GM23338 (cell line): ENCODE measurements at regions not wholly inside any gene's neighbourhood (a gene's known extent, or its start where the extent isn't known, plus 50 kb on each side); places are given as distances from the start of the nearest gene placed in this dataset.

Experiments
- ATAC-seq: fragments of 200-7000 bp; cut with Tn5 transposase; 3 replicates; pipeline ENCODE4 v1.9.1; 2020
- DNase-seq: peaks from one replicate; pipeline ENCODE4 v3.0.0-alpha.2; 2015; ENCODE audit warnings: low spot score
- H2AFZ ChIP-seq: fragments of 200-600 bp; sonication (generic); 2 replicates; pipeline ENCODE4 v1.8.0; 2016; ENCODE audit warnings: antibody characterized with exemption, mild to moderate bottlenecking, moderate library complexity
- H3F3A ChIP-seq: fragments of 200-600 bp; sonication (generic); replicated peaks from 2 replicates; pipeline ENCODE4 v1.8.0; 2017; ENCODE audit warnings: antibody characterized with exemption, mixed run types, low read depth
- H3K27ac ChIP-seq: fragments of 200-600 bp; sonication (generic); 2 replicates; pipeline ENCODE4 v1.6.1; 2016; ENCODE audit warnings: low read depth
- H3K27me3 ChIP-seq: fragments of 200-600 bp; sonication (generic); 2 replicates; pipeline ENCODE4 v1.8.0; 2016; ENCODE audit warnings: mild to moderate bottlenecking, mixed run types, moderate library complexity; ENCODE audit not compliant: insufficient read depth
- H3K36me3 ChIP-seq: fragments of 200-600 bp; sonication (generic); 2 replicates; pipeline ENCODE4 v1.8.0; 2016; ENCODE audit warnings: mild to moderate bottlenecking; ENCODE audit not compliant: insufficient read depth
- H3K4me1 ChIP-seq: fragments of 200-600 bp; sonication (generic); 2 replicates; pipeline ENCODE4 v1.8.0; 2016; ENCODE audit warnings: mild to moderate bottlenecking, moderate library complexity; ENCODE audit not compliant: insufficient read depth
- H3K4me2 ChIP-seq: fragments of 200-600 bp; sonication (generic); 2 replicates; pipeline ENCODE4 v1.7.1; 2017; ENCODE audit warnings: mixed run types
- H3K4me3 ChIP-seq: fragments of 200-600 bp; sonication (generic); 2 replicates; pipeline ENCODE4 v1.6.1; 2016; ENCODE audit warnings: mixed run types
- H3K79me2 ChIP-seq: fragments of 200-600 bp; sonication (generic); replicated peaks from 2 replicates; pipeline ENCODE4 v1.8.0; 2017; ENCODE audit warnings: mild to moderate bottlenecking; ENCODE audit not compliant: insufficient read depth
- H3K9me2 ChIP-seq: fragments of 200-600 bp; sonication (generic); 2 replicates; pipeline ENCODE4 v1.8.0; 2017; ENCODE audit not compliant: insufficient read depth
- H4K20me1 ChIP-seq: fragments of 200-600 bp; sonication (generic); replicated peaks from 2 replicates; pipeline ENCODE4 v1.8.0; 2017; ENCODE audit warnings: mild to moderate bottlenecking; ENCODE audit not compliant: insufficient read depth
- H3K27ac Mint-ChIP-seq: 2 replicates; pipeline ENCODE4 v1.8.0; 2020; ENCODE audit warnings: inconsistent platforms, mild to moderate bottlenecking, moderate library complexity, mixed read lengths
- H3K27me3 Mint-ChIP-seq: 3 replicates; pipeline ENCODE4 v1.8.0; 2022; ENCODE audit warnings: low read depth, mild to moderate bottlenecking, moderate library complexity, mixed read lengths, inconsistent platforms; ENCODE audit not compliant: insufficient read depth, poor library complexity
- H3K36me3 Mint-ChIP-seq: 3 replicates; pipeline ENCODE4 v1.8.0; 2021; ENCODE audit warnings: low read depth, mild to moderate bottlenecking, inconsistent platforms, moderate library complexity, mixed read lengths
- H3K4me1 Mint-ChIP-seq: 3 replicates; pipeline ENCODE4 v1.8.0; 2020; ENCODE audit warnings: mild to moderate bottlenecking, inconsistent platforms, mixed read lengths
- H3K4me3 Mint-ChIP-seq: 3 replicates; pipeline ENCODE4 v1.8.0; 2021; ENCODE audit warnings: moderate library complexity, mild to moderate bottlenecking, inconsistent platforms, mixed read lengths
- H3K9me3 Mint-ChIP-seq: 3 replicates; pipeline ENCODE4 v1.8.0; 2020; ENCODE audit warnings: moderate library complexity, mild to moderate bottlenecking, inconsistent platforms, mixed read lengths
- CREB1 ChIP-seq: fragments of 250-450 bp; sonication (Bioruptor Pico); IDR thresholded peaks from 2 replicates; pipeline ENCODE4 v1.5.0; 2020; ENCODE audit warnings: low read depth, mild to moderate bottlenecking, moderate library complexity
- EZH2 ChIP-seq: fragments of 200-600 bp; sonication (generic); IDR thresholded peaks from one replicate; pipeline ENCODE4 v1.8.0; 2017; ENCODE audit warnings: antibody characterized with exemption, mild to moderate bottlenecking, low read depth; ENCODE audit not compliant: unreplicated experiment
- EZH2phosphoT487 ChIP-seq: fragments of 200-600 bp; sonication (generic); IDR thresholded peaks from one replicate; pipeline ENCODE4 v1.8.1; 2018; ENCODE audit warnings: antibody characterized with exemption; ENCODE audit not compliant: unreplicated experiment
- JUNB ChIP-seq: IDR thresholded peaks from one replicate; pipeline ENCODE4 v1.6.1; 2016; ENCODE audit warnings: antibody characterized with exemption; ENCODE audit not compliant: unreplicated experiment
- NANOG ChIP-seq: IDR thresholded peaks from 2 replicates; pipeline ENCODE4 v1.6.1; 2016; ENCODE audit warnings: antibody characterized with exemption, borderline replicate concordance
- POLR2AphosphoS5 ChIP-seq: IDR thresholded peaks from 2 replicates; pipeline ENCODE4 v1.6.1; 2016; ENCODE audit warnings: antibody characterized with exemption, low read depth
- STAT1 ChIP-seq: IDR thresholded peaks from one replicate; pipeline ENCODE4 v1.6.1; 2016; ENCODE audit warnings: antibody characterized with exemption; ENCODE audit not compliant: unreplicated experiment
- ZNF114 ChIP-seq: fragments of 250-450 bp; sonication (Bioruptor Pico); IDR thresholded peaks from 2 replicates; pipeline ENCODE4 v1.5.0; 2020; ENCODE audit warnings: mild to moderate bottlenecking, moderate library complexity
- ZNF331 ChIP-seq: fragments of 250-450 bp; sonication (Bioruptor Pico); IDR thresholded peaks from 2 replicates; pipeline ENCODE4 v1.5.0; 2020; ENCODE audit warnings: low read depth, mild to moderate bottlenecking, moderate library complexity
- TF ChIP-seq, protein P1 (sequence below): IDR thresholded peaks from one replicate; pipeline ENCODE4 v1.6.1; 2018; ENCODE audit warnings: antibody characterized with exemption; ENCODE audit not compliant: unreplicated experiment
- TF ChIP-seq, protein P2 (sequence below): IDR thresholded peaks from 2 replicates; pipeline ENCODE4 v1.6.1; 2016; ENCODE audit warnings: antibody characterized with exemption
- TF ChIP-seq, protein P3 (sequence below): fragments of 250-450 bp; sonication (Bioruptor Pico); IDR thresholded peaks from 2 replicates; pipeline ENCODE4 v1.5.0; 2020; ENCODE audit warnings: mild to moderate bottlenecking, moderate library complexity
- TF ChIP-seq, protein P4 (sequence below), 2 experiments: fragments of 200-600 bp in 1 of 2; sonication (generic) in 1 of 2; conservative IDR thresholded peaks; 2 replicates each; pipeline versions ENCODE4 v1.5.1 to v1.6.1; 2016 to 2017; ENCODE audit warnings: antibody characterized with exemption in 2 of 2, low read depth in 2 of 2, mild to moderate bottlenecking in 2 of 2, moderate library complexity in 1 of 2

DNA sequence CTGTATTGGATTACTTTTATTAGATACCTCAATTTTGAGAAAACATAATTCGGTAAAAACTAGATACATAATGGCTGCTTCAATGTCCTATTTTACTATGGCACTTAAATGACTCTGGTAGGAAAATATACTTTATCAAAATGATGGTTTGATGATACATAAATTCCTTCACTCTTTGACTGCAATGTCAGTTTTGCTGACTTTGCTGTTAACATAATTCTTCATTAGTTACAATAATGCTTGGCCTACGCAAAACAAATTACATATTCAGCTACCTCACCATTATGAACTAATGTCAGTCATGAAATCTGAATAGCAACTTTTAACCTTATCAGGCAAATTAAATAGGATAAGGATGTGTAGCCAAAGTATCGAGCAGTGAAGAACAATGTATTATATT lies 1364.7 kb downstream of the KCNT2 start:
- ATAC-seq: no peak
- TF ChIP-seq EZH2phosphoT487: no peak
- TF ChIP-seq, protein P1, sequence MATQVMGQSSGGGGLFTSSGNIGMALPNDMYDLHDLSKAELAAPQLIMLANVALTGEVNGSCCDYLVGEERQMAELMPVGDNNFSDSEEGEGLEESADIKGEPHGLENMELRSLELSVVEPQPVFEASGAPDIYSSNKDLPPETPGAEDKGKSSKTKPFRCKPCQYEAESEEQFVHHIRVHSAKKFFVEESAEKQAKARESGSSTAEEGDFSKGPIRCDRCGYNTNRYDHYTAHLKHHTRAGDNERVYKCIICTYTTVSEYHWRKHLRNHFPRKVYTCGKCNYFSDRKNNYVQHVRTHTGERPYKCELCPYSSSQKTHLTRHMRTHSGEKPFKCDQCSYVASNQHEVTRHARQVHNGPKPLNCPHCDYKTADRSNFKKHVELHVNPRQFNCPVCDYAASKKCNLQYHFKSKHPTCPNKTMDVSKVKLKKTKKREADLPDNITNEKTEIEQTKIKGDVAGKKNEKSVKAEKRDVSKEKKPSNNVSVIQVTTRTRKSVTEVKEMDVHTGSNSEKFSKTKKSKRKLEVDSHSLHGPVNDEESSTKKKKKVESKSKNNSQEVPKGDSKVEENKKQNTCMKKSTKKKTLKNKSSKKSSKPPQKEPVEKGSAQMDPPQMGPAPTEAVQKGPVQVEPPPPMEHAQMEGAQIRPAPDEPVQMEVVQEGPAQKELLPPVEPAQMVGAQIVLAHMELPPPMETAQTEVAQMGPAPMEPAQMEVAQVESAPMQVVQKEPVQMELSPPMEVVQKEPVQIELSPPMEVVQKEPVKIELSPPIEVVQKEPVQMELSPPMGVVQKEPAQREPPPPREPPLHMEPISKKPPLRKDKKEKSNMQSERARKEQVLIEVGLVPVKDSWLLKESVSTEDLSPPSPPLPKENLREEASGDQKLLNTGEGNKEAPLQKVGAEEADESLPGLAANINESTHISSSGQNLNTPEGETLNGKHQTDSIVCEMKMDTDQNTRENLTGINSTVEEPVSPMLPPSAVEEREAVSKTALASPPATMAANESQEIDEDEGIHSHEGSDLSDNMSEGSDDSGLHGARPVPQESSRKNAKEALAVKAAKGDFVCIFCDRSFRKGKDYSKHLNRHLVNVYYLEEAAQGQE: no peak
- TF ChIP-seq NANOG: no peak
- TF ChIP-seq, protein P2, sequence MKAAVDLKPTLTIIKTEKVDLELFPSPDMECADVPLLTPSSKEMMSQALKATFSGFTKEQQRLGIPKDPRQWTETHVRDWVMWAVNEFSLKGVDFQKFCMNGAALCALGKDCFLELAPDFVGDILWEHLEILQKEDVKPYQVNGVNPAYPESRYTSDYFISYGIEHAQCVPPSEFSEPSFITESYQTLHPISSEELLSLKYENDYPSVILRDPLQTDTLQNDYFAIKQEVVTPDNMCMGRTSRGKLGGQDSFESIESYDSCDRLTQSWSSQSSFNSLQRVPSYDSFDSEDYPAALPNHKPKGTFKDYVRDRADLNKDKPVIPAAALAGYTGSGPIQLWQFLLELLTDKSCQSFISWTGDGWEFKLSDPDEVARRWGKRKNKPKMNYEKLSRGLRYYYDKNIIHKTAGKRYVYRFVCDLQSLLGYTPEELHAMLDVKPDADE: no peak
- no peak for TF ChIP-seq POLR2AphosphoS5
- TF ChIP-seq ZNF114 (CRISPR knock-in tag): no peak
- TF ChIP-seq, protein P3, sequence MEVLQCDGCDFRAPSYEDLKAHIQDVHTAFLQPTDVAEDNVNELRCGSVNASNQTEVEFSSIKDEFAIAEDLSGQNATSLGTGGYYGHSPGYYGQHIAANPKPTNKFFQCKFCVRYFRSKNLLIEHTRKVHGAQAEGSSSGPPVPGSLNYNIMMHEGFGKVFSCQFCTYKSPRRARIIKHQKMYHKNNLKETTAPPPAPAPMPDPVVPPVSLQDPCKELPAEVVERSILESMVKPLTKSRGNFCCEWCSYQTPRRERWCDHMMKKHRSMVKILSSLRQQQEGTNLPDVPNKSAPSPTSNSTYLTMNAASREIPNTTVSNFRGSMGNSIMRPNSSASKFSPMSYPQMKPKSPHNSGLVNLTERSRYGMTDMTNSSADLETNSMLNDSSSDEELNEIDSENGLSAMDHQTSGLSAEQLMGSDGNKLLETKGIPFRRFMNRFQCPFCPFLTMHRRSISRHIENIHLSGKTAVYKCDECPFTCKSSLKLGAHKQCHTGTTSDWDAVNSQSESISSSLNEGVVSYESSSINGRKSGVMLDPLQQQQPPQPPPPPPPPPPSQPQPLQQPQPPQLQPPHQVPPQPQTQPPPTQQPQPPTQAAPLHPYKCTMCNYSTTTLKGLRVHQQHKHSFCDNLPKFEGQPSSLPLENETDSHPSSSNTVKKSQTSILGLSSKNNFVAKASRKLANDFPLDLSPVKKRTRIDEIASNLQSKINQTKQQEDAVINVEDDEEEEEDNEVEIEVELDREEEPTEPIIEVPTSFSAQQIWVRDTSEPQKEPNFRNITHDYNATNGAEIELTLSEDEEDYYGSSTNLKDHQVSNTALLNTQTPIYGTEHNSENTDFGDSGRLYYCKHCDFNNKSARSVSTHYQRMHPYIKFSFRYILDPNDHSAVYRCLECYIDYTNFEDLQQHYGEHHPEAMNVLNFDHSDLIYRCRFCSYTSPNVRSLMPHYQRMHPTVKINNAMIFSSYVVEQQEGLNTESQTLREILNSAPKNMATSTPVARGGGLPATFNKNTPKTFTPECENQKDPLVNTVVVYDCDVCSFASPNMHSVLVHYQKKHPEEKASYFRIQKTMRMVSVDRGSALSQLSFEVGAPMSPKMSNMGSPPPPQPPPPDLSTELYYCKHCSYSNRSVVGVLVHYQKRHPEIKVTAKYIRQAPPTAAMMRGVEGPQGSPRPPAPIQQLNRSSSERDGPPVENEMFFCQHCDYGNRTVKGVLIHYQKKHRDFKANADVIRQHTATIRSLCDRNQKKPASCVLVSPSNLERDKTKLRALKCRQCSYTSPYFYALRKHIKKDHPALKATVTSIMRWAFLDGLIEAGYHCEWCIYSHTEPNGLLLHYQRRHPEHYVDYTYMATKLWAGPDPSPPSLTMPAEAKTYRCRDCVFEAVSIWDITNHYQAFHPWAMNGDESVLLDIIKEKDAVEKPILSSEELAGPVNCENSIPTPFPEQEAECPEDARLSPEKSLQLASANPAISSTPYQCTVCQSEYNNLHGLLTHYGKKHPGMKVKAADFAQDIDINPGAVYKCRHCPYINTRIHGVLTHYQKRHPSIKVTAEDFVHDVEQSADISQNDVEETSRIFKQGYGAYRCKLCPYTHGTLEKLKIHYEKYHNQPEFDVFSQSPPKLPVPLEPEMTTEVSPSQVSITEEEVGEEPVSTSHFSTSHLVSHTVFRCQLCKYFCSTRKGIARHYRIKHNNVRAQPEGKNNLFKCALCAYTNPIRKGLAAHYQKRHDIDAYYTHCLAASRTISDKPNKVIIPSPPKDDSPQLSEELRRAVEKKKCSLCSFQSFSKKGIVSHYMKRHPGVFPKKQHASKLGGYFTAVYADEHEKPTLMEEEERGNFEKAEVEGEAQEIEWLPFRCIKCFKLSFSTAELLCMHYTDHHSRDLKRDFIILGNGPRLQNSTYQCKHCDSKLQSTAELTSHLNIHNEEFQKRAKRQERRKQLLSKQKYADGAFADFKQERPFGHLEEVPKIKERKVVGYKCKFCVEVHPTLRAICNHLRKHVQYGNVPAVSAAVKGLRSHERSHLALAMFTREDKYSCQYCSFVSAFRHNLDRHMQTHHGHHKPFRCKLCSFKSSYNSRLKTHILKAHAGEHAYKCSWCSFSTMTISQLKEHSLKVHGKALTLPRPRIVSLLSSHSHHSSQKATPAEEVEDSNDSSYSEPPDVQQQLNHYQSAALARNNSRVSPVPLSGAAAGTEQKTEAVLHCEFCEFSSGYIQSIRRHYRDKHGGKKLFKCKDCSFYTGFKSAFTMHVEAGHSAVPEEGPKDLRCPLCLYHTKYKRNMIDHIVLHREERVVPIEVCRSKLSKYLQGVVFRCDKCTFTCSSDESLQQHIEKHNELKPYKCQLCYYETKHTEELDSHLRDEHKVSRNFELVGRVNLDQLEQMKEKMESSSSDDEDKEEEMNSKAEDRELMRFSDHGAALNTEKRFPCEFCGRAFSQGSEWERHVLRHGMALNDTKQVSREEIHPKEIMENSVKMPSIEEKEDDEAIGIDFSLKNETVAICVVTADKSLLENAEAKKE (CRISPR knock-in tag): no peak
- TF ChIP-seq JUNB: no peak
- no peak for TF ChIP-seq STAT1
- no peak for TF ChIP-seq CREB1 (CRISPR knock-in tag)
- no peak for TF ChIP-seq ZNF331 (CRISPR knock-in tag)
- TF ChIP-seq EZH2: no peak
- TF ChIP-seq, protein P4, sequence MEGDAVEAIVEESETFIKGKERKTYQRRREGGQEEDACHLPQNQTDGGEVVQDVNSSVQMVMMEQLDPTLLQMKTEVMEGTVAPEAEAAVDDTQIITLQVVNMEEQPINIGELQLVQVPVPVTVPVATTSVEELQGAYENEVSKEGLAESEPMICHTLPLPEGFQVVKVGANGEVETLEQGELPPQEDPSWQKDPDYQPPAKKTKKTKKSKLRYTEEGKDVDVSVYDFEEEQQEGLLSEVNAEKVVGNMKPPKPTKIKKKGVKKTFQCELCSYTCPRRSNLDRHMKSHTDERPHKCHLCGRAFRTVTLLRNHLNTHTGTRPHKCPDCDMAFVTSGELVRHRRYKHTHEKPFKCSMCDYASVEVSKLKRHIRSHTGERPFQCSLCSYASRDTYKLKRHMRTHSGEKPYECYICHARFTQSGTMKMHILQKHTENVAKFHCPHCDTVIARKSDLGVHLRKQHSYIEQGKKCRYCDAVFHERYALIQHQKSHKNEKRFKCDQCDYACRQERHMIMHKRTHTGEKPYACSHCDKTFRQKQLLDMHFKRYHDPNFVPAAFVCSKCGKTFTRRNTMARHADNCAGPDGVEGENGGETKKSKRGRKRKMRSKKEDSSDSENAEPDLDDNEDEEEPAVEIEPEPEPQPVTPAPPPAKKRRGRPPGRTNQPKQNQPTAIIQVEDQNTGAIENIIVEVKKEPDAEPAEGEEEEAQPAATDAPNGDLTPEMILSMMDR (conservative IDR thresholded peaks at IDR 0.05; ENCODE audit: low read depth in 2 of 2): no peak
- no peak overlapping the region for H3K4me3 Mint-ChIP-seq
- no peak overlapping the region for H2AFZ ChIP-seq
- H3K4me1 ChIP-seq: no peaks in the 10 kb centered on the region
- no peaks in the 10 kb centered on the region for H3K36me3 ChIP-seq
- no peaks in the 10 kb centered on the region for H3F3A ChIP-seq
- no peak overlapping the region for H3K4me3 ChIP-seq
- H3K27me3 Mint-ChIP-seq: no peaks in the 10 kb centered on the region
- 0 out of 3 replicates have a peak, but pooled peaks cover 6% of the 10 kb centered on the region for H3K36me3 Mint-ChIP-seq
- H4K20me1 ChIP-seq: no peaks in the 10 kb centered on the region
- no peaks in the 10 kb centered on the region for H3K79me2 ChIP-seq
- peaks cover 3% of the 10 kb centered on the region for H3K9me2 ChIP-seq
- H3K9me3 Mint-ChIP-seq: peaks cover 10% of the 10 kb centered on the region
- H3K4me1 Mint-ChIP-seq: no peaks in the 10 kb centered on the region
- H3K27me3 ChIP-seq: no peaks in the 10 kb centered on the region
- H3K27ac Mint-ChIP-seq: no peak overlapping the region
- no peak overlapping the region for H3K27ac ChIP-seq
- DNase-seq: no peak
- no peak overlapping the region for H3K4me2 ChIP-seq
